Esophagus mucosa (tissue), 1 donor: ENCODE measurements at regions not wholly inside any gene's neighbourhood (a gene's known extent, or its start where the extent isn't known, plus 50 kb on each side); places are given as distances from the start of the nearest gene placed in this dataset.
"Not testable (repeated sequence)": the region's sequence is repeated elsewhere in the genome, so short reads cannot be mapped to it uniquely, and the experiment has no call there.

ENCODE experiments used
- ATAC-seq: fragments of 200-7000 bp; cut with Tn5 transposase; one replicate; pipeline ENCODE4 v1.9.1; 2020
- donor health status: DM: yes; HTN: yes; CAD: no.

DNA sequence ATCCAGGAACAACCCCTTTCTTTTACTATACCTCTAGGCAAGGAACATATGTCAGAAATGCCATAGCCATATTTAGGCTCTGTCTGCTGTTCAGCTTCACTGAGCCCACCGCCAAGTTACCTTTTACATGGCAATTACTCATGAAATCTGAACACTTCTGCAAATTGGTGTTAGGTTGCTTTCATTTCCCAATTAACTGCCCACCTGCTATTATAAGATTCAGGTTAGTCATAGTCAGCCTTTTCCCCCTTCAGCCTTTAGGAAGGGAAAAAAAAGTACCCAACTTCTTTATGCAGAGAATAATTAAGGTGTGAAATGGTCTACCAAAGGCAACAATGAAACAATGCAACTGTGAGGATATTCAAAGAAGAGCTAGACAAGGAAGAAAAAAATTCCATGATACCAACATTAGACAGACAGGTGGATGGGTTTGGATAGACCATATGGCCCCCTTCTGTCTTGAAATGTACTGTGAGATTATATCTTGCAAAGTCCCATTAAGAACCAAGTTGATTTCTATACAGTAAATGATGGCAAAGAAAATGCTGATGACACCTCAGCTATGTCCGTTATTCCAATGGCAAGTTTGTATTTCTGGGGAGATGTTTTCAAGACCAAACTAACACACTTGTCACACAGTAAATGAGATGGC, 442.1 kb upstream of the NRP1 start:
- ATAC-seq, result no peak

GRCh38 chr10:33774857-33775256, 440.4 kb upstream of the NRP1 start:
- ATAC-seq, result no peak

DNA sequence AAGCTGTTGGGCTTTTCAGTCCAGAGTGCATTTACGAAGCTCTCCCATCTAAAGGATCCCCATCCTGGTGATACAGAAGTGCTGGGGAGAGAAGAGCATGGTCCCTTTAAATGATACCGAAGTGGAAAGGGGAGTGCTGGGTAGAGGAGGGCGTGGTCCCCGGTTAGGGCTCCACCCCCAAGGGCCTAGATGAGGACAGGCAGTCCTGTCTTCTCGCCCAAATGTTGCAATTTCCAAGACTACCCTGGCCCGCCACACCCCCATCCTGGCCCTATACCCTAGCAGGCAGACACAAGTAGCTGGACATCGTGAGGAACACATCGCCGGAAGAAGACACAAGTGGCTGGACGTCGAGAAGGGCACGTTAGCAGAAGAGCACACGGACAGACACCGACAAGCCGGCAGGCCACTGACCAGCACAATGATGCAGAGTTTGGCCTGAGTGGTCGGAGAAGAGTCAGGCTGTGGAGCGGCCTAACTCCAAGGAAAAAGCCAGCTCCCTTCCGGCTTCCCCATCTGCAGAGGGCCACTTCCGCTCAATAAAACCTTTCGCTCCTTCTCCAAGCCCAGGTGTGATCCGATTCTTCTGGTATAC, 439.5 kb upstream of the NRP1 start:
- no peak for ATAC-seq

GRCh38 chr10:33773253-33773573, 438.7 kb upstream of the NRP1 start:
- ATAC-seq, result no peak

DNA sequence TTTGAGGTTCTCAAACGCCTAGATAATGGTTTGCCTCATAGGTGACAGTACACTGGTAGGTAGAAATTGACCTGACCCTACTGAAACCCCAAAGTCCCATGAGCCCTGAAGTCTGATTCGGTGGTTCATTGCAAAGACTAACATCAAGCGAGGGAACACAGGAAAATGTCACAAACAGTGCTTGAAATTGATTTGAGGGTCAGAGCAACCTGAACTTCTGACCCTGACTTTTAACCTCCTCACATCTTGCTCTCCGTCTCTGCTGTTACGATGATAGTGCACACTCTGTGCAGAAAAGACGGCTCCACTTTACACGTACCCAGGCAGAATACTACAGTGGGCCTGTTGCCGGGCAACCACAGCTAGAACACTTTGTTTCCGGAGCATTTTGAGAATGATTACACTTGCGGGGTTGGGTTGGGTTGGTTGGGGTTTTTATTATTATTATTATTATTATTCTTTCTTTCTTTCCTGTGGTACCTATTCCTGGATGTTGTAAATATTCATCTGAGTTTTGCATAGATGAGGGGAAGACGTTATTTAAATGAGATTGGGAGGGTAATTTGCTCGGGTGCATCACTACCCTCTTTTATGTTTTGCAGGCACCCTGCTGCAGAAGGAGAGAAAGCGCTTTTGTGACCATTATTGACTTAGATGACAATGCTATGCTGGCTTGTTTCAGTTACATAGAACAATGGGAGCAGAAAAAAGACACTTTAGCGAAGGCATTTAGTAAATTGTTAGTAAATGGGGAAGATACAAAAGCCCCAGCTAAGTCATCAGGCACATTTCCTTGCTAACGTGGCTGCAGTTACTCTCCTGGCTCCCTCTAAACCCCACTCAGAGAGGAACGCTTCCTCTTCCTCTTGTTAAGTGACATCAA, 438.1 kb upstream of the NRP1 start:
- ATAC-seq, result peak; percentile 46

DNA sequence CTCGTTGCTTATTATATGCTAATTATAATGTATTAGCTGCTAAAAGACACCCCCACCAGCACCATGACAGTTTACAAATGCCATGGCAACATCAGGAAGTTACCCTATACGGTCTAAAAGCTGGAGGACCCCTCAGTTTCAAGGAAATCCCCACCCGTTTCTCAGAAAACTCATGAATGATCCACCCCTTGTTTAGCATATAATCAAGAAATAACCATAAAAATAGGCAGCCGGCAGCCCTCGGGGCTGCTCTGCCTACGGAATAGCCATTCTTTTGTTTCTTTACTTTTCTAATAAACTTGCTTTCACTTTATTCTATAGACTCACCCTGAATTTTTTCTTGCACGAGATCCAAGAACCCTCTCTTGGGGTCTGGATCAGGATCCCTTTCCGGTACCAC, 437.4 kb upstream of the NRP1 start:
- not testable (repeated sequence) for ATAC-seq

GRCh38 chr10:33764694-33765185, 430.3 kb upstream of the NRP1 start:
- no peak for ATAC-seq

- ATAC-seq, result no peak
Observed at GRCh38 chr10:33760056-33760943, 425.8 kb upstream of the NRP1 start.

GRCh38 chr10:33759191-33759590, 424.7 kb upstream of the NRP1 start:
- ATAC-seq, result no peak

DNA sequence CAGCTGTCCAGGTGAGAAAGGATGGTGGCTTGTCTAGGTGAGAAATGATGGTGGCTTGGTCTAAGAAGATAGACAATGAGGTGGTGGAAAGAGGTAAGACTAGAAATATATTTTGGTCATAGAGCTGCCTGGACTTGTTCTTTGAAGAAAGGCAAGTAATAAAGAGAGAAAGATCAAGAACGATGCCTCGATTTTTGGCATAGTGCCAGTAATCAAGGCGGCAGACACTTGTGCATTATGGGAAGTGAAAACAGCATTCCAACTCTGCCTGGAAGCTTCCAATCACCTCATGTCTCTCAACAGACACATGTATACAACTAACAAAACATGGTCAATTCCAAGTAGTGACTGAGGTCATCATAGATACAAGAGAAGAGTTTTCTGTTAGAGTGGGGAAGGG, 423.8 kb upstream of the NRP1 start:
- no peak for ATAC-seq

GRCh38 chr10:33754052-33754451, 419.6 kb upstream of the NRP1 start:
- no peak for ATAC-seq

DNA sequence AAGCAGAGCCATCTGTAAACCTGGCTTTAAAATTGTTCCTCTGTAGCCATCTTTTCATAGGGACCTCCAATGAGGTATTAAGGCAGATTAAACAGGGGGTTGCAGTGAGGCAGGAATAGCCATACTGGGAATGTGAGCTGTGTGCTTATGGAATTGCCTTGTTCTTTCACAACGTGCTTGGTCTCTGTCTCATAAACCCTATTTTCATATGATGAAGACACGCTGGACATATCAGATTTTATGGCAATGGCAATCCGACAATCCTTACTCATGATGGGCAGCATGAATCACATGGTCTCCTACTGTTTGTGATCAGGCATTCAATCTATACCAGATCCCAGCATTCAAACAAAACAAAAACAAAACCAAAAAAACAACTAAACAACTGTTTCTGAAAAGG, 418.9 kb upstream of the NRP1 start:
- no peak for ATAC-seq

DNA sequence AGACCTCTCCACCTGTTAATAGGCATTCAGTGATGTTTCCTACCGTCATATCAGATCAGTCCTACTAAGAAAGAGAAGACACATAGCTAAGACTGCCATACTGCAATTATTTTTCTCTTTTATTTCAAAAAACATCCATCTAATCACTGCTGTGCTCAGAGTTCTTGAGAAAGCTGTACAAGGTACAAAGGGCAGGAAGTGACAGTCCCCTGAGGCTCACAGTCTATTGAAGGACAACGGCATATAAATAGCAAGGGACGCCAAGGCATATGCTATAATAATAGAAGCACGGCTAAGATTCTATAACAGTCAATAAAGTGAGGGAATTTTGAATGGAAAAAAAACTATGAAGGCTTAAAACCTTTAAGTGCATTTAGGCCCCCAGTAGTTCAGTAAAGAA, 415.3 kb upstream of the NRP1 start:
- no peak for ATAC-seq

GRCh38 chr10:33749067-33749735, 414.7 kb upstream of the NRP1 start:
- no peak for ATAC-seq

DNA sequence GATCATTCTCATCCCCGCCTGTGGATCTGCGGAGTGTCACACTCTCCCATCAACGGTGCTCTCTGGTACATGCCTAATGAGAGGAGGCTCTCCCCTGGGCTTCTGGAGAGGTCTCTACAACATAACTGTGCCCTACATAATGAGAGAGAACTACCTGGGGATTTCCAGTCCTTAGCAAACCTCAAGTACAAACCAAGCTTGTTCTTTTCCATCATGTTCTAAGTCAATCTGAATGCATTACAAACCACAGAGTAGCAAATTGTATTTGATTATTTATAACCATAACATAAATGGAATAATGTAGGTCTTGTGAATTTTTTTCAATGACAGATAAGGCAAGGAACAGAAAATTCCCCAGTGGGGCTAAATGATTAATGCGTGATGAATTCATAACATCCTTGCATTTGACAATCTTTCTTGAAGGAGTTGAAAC, 412.4 kb upstream of the NRP1 start:
- ATAC-seq, result no peak

GRCh38 chr10:33746186-33746585, 411.7 kb upstream of the NRP1 start:
- ATAC-seq, result no peak

DNA sequence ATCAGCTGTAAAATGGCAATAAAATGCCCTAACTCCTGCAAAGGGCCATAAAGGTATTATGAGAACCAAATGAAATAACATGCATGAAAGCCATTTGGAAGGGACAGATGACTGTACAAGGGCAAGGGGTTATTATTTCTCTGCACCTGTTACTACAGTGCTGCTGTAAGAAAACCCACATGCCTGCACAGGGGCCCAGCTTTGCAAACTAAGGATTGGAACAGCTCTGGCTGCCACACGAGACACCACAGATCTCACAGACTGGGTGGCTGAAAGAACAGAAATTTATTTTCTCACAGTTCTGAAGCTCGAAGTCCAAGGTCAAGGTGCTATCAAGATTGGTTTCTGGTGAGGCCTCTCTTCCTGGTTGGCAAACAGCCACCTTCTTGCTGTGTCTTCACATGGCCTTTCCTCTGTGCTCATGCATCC, 409.0 kb upstream of the NRP1 start:
- ATAC-seq, result no peak

DNA sequence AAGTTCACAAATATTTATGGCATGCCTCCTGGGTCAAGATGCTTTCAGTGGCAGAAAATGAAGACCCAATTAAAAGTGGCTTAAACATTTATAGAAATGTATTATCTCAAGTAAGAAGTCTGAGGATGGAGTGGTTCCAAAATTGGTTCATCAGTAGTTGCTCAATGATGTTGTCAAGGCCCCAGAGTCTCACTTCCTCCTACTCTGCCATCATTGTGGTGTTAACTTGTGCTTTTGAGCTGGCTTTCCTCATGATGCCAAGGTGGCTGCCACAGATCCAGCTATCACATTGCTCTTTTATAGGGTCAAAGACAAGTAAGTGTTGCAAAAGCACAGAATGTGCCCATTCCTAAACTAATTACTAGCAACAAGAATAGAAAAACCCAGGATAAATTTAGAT, 404.6 kb upstream of the NRP1 start:
- no peak for ATAC-seq

DNA sequence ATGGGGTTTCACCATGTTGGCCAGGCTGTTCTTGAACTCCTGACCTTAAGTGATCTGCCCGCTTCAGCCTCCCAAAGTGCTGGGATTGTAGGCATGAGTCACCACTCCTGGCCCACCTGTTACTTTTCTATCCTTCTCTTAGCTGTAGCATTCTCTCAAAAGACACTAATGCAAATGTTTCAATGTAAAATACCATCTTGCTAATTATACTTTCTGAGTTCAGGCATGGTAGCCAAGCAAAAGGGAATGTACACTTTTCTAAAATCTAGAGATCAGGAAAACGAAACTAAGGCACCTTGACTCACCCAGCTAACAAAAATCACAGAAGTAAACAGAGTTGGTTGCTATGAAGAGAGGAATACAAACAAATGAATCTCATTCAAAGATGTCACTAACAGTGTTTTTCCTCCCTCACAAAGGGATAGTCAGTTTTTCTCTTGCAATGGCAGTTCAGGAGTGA, 401.0 kb upstream of the NRP1 start:
- ATAC-seq, result no peak

- ATAC-seq, result no peak
Observed at GRCh38 chr10:33734393-33735155, 400.1 kb upstream of the NRP1 start.

- no peak for ATAC-seq
Observed at GRCh38 chr10:33733058-33733457, 398.6 kb upstream of the NRP1 start.
